Testis (tissue), 2 donors: ENCODE measurements at regions not wholly inside any gene's neighbourhood (a gene's known extent, or its start where the extent isn't known, plus 50 kb on each side); places are given as distances from the start of the nearest gene placed in this dataset.
A peak's percentile ranks its signal among the peaks of the same experiment; 100 is the strongest.

ENCODE experiments used
- DNase-seq: peaks from one replicate; pipeline ENCODE4 v3.0.0-alpha.2; 2019
- H3K27ac ChIP-seq, 2 donors: fragments of 200-600 bp; sonication (generic); one replicate each; pipeline ENCODE4 v1.5.1; 2019
- H3K27me3 ChIP-seq: fragments of 200-600 bp; sonication (generic); one replicate; pipeline ENCODE4 v1.5.1; 2019
- H3K36me3 ChIP-seq: fragments of 200-600 bp; sonication (generic); one replicate; pipeline ENCODE4 v1.5.1; 2017; ENCODE audit warnings: low read depth; ENCODE audit errors: missing control alignments
- H3K4me1 ChIP-seq: fragments of 200-600 bp; sonication (generic); one replicate; pipeline ENCODE4 v1.5.1; 2019
- H3K4me3 ChIP-seq, 2 donors: fragments of 200-600 bp; sonication (generic); one replicate each; pipeline ENCODE4 v1.5.1; 2017 to 2019
- H3K9me3 ChIP-seq: fragments of 200-600 bp; sonication (generic); one replicate; pipeline ENCODE4 v1.5.1; 2017
- CTCF ChIP-seq, 3 experiments: fragments of 450-650 bp in 2 of 3; fragments of 200-600 bp in 1 of 3; sonication (generic) in 1 of 3; IDR thresholded peaks; one replicate each; pipeline ENCODE4 v1.5.1; 2016 to 2019; ENCODE audit warnings: antibody characterized with exemption in 3 of 3, mild to moderate bottlenecking in 2 of 3, moderate library complexity in 1 of 3
- POLR2A ChIP-seq: fragments of 450-650 bp; IDR thresholded peaks from one replicate; pipeline ENCODE4 v1.6.1; 2017; ENCODE audit warnings: antibody characterized with exemption, mild to moderate bottlenecking, moderate library complexity
- WGBS, 2 donors: methylation state at CpG; one replicate each; pipeline ENCODE4 v1.1.5; 2018; 5-methylcytosine and 5-hydroxymethylcytosine counted together
- intact Hi-C: fragments of 100-400 bp; cut with DNase I; formaldehyde crosslinking; loops from one replicate; pipeline ENCODE4 v1.15.1; 2023; ENCODE audit warnings: low total_unique reads

- H3K4me3 ChIP-seq, result no peak overlapping the region
- TF ChIP-seq CTCF (IDR thresholded peaks at IDR 0.05) (no peak), POLR2A (no peak)
- 79 to 81% methylated on average over 1 of the region's 1 CpG for WGBS, 2 donors
Measured at GRCh38 chr7:68858497-68858896, 739.8 kb upstream of the AUTS2 start.

GRCh38 chr7:68861171-68861570, 737.1 kb upstream of the AUTS2 start:
- Histone ChIP-seq H3K4me1 (no peaks in the 10 kb centered on the region), H3K27me3 (no peaks in the 10 kb centered on the region), H3K4me3 (no peak overlapping the region), H3K9me3 (no peaks in the 10 kb centered on the region), H3K36me3 (no peaks in the 10 kb centered on the region), H3K27ac (no peak overlapping the region)
- DNase-seq, result no peak
- 86 to 92% methylated on average over 7 of the region's 7 CpGs for WGBS, 2 donors
- no peak for TF ChIP-seq POLR2A
- TF ChIP-seq CTCF (IDR thresholded peaks at IDR 0.05), result no peak
- intact Hi-C loops, result no loop called here

More at GRCh38 chr7:68858497-68858896, 739.8 kb upstream of the AUTS2 start:
- H3K36me3 ChIP-seq, result no peaks in the 10 kb centered on the region
- intact Hi-C loops, result no loop called here
- no peaks in the 10 kb centered on the region for H3K9me3 ChIP-seq
- no peaks in the 10 kb centered on the region for H3K27me3 ChIP-seq
- no peak for DNase-seq
- H3K4me1 ChIP-seq, result no peaks in the 10 kb centered on the region
- H3K27ac ChIP-seq, result no peak overlapping the region

- Histone ChIP-seq H3K27me3 (no peaks in the 10 kb centered on the region), H3K27ac (no peak overlapping the region), H3K4me3 (no peak overlapping the region), H3K36me3 (no peaks in the 10 kb centered on the region), H3K9me3 (no peaks in the 10 kb centered on the region), H3K4me1 (no peaks in the 10 kb centered on the region)
- no peak for DNase-seq
- 85% methylated on average over 6 of the region's 6 CpGs for WGBS, 2 donors
- no peak for TF ChIP-seq POLR2A
- TF ChIP-seq CTCF (IDR thresholded peaks at IDR 0.05), result no peak
- intact Hi-C loops, result no loop called here
Measured at GRCh38 chr7:68862261-68862660, 736.0 kb upstream of the AUTS2 start.

- H3K9me3 ChIP-seq, result no peaks in the 10 kb centered on the region
- H3K4me1 ChIP-seq, result no peaks in the 10 kb centered on the region
- 48 to 70% methylated on average over 4 of the region's 4 CpGs for WGBS, 2 donors
- no peaks in the 10 kb centered on the region for H3K27me3 ChIP-seq
- no peak overlapping the region for H3K27ac ChIP-seq
- no peak for TF ChIP-seq POLR2A
- no peak for TF ChIP-seq CTCF (IDR thresholded peaks at IDR 0.05)
- no peak overlapping the region for H3K4me3 ChIP-seq
- peak; percentile 48 for DNase-seq
- intact Hi-C loops, result no loop called here
- H3K36me3 ChIP-seq, result no peaks in the 10 kb centered on the region
Measured at GRCh38 chr7:68862736-68863135, 735.5 kb upstream of the AUTS2 start.

GRCh38 chr7:68865351-68866199, 732.7 kb upstream of the AUTS2 start:
- intact Hi-C loops, result no loop called here
- Histone ChIP-seq H3K27me3 (no peaks in the 10 kb centered on the region), H3K9me3 (no peaks in the 10 kb centered on the region), H3K36me3 (no peaks in the 10 kb centered on the region), H3K4me1 (no peaks in the 10 kb centered on the region), H3K27ac (no peak overlapping the region), H3K4me3 (no peak overlapping the region)
- TF ChIP-seq CTCF (IDR thresholded peaks at IDR 0.05), result no peak
- TF ChIP-seq POLR2A, result no peak
- DNase-seq, result no peak
- WGBS, 2 donors, result 74 to 78% methylated on average over 6 of the region's 6 CpGs
